Neural cell (in vitro differentiated cells): ENCODE measurements at regions not wholly inside any gene's neighbourhood (a gene's known extent, or its start where the extent isn't known, plus 50 kb on each side); places are given as distances from the start of the nearest gene placed in this dataset.

ENCODE experiments used
- H2AFZ ChIP-seq: fragments of 200-600, 300-800 bp; sonication (generic), shearing (Covaris generic); 2 replicates; pipeline ENCODE4 v1.6.0; 2014; ENCODE audit warnings: low read depth, mild to moderate bottlenecking, antibody characterized with exemption, low read length, moderate library complexity
- H3F3A ChIP-seq: fragments of 200-600 bp; shearing (Covaris generic); 2 replicates; pipeline ENCODE4 v1.6.1; 2016; ENCODE audit warnings: mild to moderate bottlenecking, moderate library complexity, mixed read lengths, antibody characterized with exemption, low read length; ENCODE audit not compliant: insufficient read depth, poor library complexity, severe bottlenecking
- H3K27ac ChIP-seq: fragments of 200-600, 300-800 bp; sonication (generic), shearing (Covaris generic); 2 replicates; pipeline ENCODE4 v1.5.1; 2014; ENCODE audit warnings: mild to moderate bottlenecking, low read length, moderate library complexity
- H3K27me3 ChIP-seq: fragments of 300-800, 200-600 bp; sonication (generic), shearing (Covaris generic); 2 replicates; pipeline ENCODE4 v1.6.0; 2014; ENCODE audit warnings: mild to moderate bottlenecking, low read depth, low read length, moderate library complexity; ENCODE audit not compliant: insufficient read depth
- H3K36me3 ChIP-seq: fragments of 300-800, 200-600 bp; sonication (generic), shearing (Covaris generic); 2 replicates; pipeline ENCODE4 v1.5.1; 2014; ENCODE audit warnings: mild to moderate bottlenecking, antibody characterized with exemption, low read length, moderate library complexity; ENCODE audit not compliant: insufficient read depth
- H3K4me2 ChIP-seq: fragments of 300-800, 200-600 bp; sonication (generic), shearing (Covaris generic); 2 replicates; pipeline ENCODE4 v1.6.0; 2014; ENCODE audit warnings: mild to moderate bottlenecking, low read length
- H3K4me3 ChIP-seq: fragments of 300-800, 200-600 bp; sonication (generic), shearing (Covaris generic); 2 replicates; pipeline ENCODE4 v1.5.1; 2014; ENCODE audit warnings: mild to moderate bottlenecking, low read length, moderate library complexity
- H3K79me2 ChIP-seq: fragments of 200-600 bp; shearing (Covaris generic); replicated peaks from 2 replicates; pipeline ENCODE4 v1.6.0; 2014; ENCODE audit warnings: mild to moderate bottlenecking, low read length, moderate library complexity; ENCODE audit not compliant: insufficient read depth
- H3K9ac ChIP-seq: fragments of 300-800, 200-600 bp; sonication (generic), shearing (Covaris generic); 2 replicates; pipeline ENCODE4 v1.6.1; 2016; ENCODE audit warnings: mild to moderate bottlenecking, low read length, mixed read lengths
- H3K9me2 ChIP-seq: fragments of 200-600 bp; shearing (Covaris generic); 2 replicates; pipeline ENCODE4 v1.6.1; 2016; ENCODE audit warnings: mild to moderate bottlenecking, low read length, mixed read lengths; ENCODE audit not compliant: insufficient read depth
- H3K9me3 ChIP-seq: fragments of 200-600, 300-800 bp; sonication (generic), shearing (Covaris generic); 2 replicates; pipeline ENCODE4 v1.6.1; 2016; ENCODE audit warnings: mild to moderate bottlenecking, mixed run types, low read length, moderate library complexity, mixed read lengths
- H4K20me1 ChIP-seq: fragments of 200-600 bp; shearing (Covaris generic); 2 replicates; pipeline ENCODE4 v1.6.1; 2016; ENCODE audit warnings: mild to moderate bottlenecking, mixed run types; ENCODE audit not compliant: insufficient read depth
- EP300 ChIP-seq: fragments of 450-650 bp; conservative IDR thresholded peaks from 2 replicates; pipeline ENCODE4 v1.6.1; 2014; ENCODE audit warnings: antibody characterized with exemption, mild to moderate bottlenecking, moderate library complexity; ENCODE audit not compliant: poor library complexity, severe bottlenecking
- EZH2 ChIP-seq: fragments of 200-600, 300-800 bp; shearing (Covaris generic), sonication (generic); IDR thresholded peaks from 2 replicates; pipeline ENCODE4 v1.6.1; 2014; ENCODE audit warnings: antibody characterized with exemption, low read length, borderline replicate concordance, mild to moderate bottlenecking; ENCODE audit not compliant: insufficient read depth, poor library complexity, severe bottlenecking
- MXI1 ChIP-seq: fragments of 450-650 bp; conservative IDR thresholded peaks from 2 replicates; pipeline ENCODE4 v1.6.1; 2014; ENCODE audit warnings: antibody characterized with exemption, mild to moderate bottlenecking; ENCODE audit not compliant: poor library complexity, severe bottlenecking
- POLR2AphosphoS5 ChIP-seq: IDR thresholded peaks from 2 replicates; pipeline ENCODE4 v1.6.1; 2012
- RAD21 ChIP-seq: fragments of 450-650 bp; conservative IDR thresholded peaks from 2 replicates; pipeline ENCODE4 v1.6.1; 2014; ENCODE audit warnings: antibody characterized with exemption, mild to moderate bottlenecking, moderate library complexity
- SMC3 ChIP-seq: fragments of 450-650 bp; conservative IDR thresholded peaks from 2 replicates; pipeline ENCODE4 v1.6.1; 2014; ENCODE audit warnings: antibody characterized with exemption, mild to moderate bottlenecking, moderate library complexity; ENCODE audit not compliant: poor library complexity
- TAF1 ChIP-seq: IDR thresholded peaks from 2 replicates; pipeline ENCODE4 v1.6.1; 2012; ENCODE audit warnings: low read depth
- TF ChIP-seq, protein P1 (sequence below): fragments of 450-650 bp; IDR thresholded peaks from 2 replicates; pipeline ENCODE4 v1.5.1; 2014; ENCODE audit warnings: antibody characterized with exemption, mild to moderate bottlenecking, moderate library complexity; ENCODE audit not compliant: poor library complexity, severe bottlenecking
- TF ChIP-seq, protein P2 (sequence below): IDR thresholded peaks from 2 replicates; pipeline ENCODE4 v1.6.1; 2012; ENCODE audit warnings: borderline replicate concordance

DNA sequence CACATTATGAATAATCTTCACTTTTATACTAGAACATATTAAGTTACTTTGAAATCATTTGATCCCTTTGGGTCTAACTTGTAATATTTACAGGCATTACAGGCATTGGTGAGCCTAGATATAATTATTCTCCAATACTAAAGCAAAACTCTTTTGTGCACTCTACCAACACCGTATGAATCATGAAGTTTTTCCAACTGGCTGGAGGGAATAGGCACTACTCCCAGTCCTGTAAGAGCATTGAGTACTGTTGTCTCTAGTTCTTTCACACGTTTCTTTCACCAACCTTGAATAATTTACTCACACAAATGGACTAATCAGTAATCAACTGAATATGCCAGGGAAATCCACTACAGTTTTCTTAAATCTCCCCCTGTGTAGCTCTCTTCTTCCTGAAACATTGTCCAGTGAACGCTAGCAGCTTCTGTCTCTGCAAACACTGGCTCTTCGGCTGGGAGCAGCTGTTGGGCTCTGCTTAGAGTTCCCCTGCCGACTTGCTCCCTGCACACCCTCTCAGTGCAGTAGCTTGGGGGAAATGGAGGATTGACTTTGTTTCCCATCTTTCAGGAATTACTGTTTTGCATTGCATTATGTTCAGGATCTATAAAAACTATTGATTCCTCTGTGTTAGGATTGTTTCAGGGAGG lies 476.7 kb downstream of the RFC3 start:
- Histone ChIP-seq H3K9me2 (no peaks in the 10 kb centered on the region), H3K9ac (no peak overlapping the region), H4K20me1 (no peaks in the 10 kb centered on the region), H3F3A (no peaks in the 10 kb centered on the region), H3K4me2 (no peak overlapping the region), H3K27ac (no peak overlapping the region), H3K9me3 (no peaks in the 10 kb centered on the region), H3K79me2 (no peaks in the 10 kb centered on the region), H3K4me3 (no peak overlapping the region), H3K36me3 (no peaks in the 10 kb centered on the region), H2AFZ (no peak overlapping the region), H3K27me3 (no peaks in the 10 kb centered on the region)
- TF ChIP-seq TAF1 (no peak), SMC3 (no peak), POLR2AphosphoS5 (no peak), EZH2 (no peak), EP300 (no peak), MXI1 (no peak), RAD21 (no peak)
- TF ChIP-seq, protein P1, sequence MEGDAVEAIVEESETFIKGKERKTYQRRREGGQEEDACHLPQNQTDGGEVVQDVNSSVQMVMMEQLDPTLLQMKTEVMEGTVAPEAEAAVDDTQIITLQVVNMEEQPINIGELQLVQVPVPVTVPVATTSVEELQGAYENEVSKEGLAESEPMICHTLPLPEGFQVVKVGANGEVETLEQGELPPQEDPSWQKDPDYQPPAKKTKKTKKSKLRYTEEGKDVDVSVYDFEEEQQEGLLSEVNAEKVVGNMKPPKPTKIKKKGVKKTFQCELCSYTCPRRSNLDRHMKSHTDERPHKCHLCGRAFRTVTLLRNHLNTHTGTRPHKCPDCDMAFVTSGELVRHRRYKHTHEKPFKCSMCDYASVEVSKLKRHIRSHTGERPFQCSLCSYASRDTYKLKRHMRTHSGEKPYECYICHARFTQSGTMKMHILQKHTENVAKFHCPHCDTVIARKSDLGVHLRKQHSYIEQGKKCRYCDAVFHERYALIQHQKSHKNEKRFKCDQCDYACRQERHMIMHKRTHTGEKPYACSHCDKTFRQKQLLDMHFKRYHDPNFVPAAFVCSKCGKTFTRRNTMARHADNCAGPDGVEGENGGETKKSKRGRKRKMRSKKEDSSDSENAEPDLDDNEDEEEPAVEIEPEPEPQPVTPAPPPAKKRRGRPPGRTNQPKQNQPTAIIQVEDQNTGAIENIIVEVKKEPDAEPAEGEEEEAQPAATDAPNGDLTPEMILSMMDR, result no peak
- TF ChIP-seq, protein P2, sequence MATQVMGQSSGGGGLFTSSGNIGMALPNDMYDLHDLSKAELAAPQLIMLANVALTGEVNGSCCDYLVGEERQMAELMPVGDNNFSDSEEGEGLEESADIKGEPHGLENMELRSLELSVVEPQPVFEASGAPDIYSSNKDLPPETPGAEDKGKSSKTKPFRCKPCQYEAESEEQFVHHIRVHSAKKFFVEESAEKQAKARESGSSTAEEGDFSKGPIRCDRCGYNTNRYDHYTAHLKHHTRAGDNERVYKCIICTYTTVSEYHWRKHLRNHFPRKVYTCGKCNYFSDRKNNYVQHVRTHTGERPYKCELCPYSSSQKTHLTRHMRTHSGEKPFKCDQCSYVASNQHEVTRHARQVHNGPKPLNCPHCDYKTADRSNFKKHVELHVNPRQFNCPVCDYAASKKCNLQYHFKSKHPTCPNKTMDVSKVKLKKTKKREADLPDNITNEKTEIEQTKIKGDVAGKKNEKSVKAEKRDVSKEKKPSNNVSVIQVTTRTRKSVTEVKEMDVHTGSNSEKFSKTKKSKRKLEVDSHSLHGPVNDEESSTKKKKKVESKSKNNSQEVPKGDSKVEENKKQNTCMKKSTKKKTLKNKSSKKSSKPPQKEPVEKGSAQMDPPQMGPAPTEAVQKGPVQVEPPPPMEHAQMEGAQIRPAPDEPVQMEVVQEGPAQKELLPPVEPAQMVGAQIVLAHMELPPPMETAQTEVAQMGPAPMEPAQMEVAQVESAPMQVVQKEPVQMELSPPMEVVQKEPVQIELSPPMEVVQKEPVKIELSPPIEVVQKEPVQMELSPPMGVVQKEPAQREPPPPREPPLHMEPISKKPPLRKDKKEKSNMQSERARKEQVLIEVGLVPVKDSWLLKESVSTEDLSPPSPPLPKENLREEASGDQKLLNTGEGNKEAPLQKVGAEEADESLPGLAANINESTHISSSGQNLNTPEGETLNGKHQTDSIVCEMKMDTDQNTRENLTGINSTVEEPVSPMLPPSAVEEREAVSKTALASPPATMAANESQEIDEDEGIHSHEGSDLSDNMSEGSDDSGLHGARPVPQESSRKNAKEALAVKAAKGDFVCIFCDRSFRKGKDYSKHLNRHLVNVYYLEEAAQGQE, result no peak

DNA sequence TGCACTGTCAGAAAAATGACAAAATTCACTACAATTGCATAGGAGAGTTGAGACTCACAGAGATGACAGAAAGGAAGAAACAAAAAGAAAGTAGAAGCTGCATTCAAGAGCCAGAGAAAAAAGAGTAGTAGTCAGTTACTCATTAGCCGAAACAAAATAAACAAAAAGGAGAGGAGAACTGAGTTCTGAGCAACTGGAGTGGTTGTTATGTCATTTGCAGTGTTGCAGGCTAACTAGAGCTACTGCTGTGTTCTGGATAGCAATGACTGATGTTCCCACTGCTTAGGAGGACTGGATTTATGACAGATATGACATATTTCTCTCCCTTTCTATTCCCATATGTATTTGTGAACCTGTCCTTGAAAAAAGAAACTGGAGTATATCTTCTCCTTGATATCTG lies 482.6 kb downstream of the RFC3 start:
- H3K9ac ChIP-seq, result no peak overlapping the region
- no peaks in the 10 kb centered on the region for H3K79me2 ChIP-seq
- no peaks in the 10 kb centered on the region for H3F3A ChIP-seq
- H3K4me3 ChIP-seq, result no peak overlapping the region
- no peaks in the 10 kb centered on the region for H3K9me3 ChIP-seq
- H3K4me2 ChIP-seq, result no peak overlapping the region
- no peak overlapping the region for H3K27ac ChIP-seq
- no peaks in the 10 kb centered on the region for H4K20me1 ChIP-seq
- no peaks in the 10 kb centered on the region for H3K36me3 ChIP-seq
- TF ChIP-seq EP300, result peak; percentile 65
- TF ChIP-seq POLR2AphosphoS5, result peak; percentile 47
- no peak for TF ChIP-seq TAF1
- H3K9me2 ChIP-seq, result no peaks in the 10 kb centered on the region
- no peak overlapping the region for H2AFZ ChIP-seq
- H3K27me3 ChIP-seq, result no peaks in the 10 kb centered on the region

DNA sequence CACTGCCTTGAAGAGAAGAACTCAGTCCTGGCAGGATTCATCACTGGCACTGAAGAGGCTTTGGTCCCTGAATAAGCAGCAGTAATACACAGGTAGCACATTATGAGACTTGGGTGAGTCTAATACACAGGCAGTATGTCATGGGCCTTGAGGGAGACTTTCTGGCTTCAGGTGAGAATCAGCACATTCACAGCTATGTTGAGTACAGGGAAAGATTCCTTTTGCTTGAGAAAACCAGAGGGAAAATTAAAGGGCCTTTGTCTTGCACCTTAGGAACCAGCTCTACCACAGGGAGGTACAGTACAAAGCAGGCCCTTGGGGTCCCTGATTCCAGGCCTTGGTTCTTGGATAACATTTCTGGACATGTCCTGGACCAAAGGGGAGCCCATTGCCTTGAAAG lies 484.6 kb downstream of the RFC3 start:
- no peak overlapping the region for H2AFZ ChIP-seq
- H3K27ac ChIP-seq, result no peak overlapping the region

More for the DNA sequence above, 484.6 kb downstream of the RFC3 start:
- H3F3A ChIP-seq, result no peaks in the 10 kb centered on the region
- H3K79me2 ChIP-seq, result no peaks in the 10 kb centered on the region
- H3K27me3 ChIP-seq, result no peaks in the 10 kb centered on the region
- no peak overlapping the region for H3K9ac ChIP-seq
- H3K9me3 ChIP-seq, result no peaks in the 10 kb centered on the region
- no peaks in the 10 kb centered on the region for H3K9me2 ChIP-seq
- H3K4me3 ChIP-seq, result no peak overlapping the region
- H3K4me2 ChIP-seq, result no peak overlapping the region
- H3K36me3 ChIP-seq, result no peaks in the 10 kb centered on the region
- TF ChIP-seq EZH2 (no peak), EP300 (no peak)
- TF ChIP-seq, protein P1, result no peak
- no peaks in the 10 kb centered on the region for H4K20me1 ChIP-seq
